IMR-90 (cell line): ENCODE measurements at regions not wholly inside any gene's neighbourhood (a gene's known extent, or its start where the extent isn't known, plus 50 kb on each side); places are given as distances from the start of the nearest gene placed in this dataset.

Experiments
- ATAC-seq: fragments of 200-7000 bp; cut with Tn5 transposase; 2 replicates; pipeline ENCODE4 v1.9.1; 2020; ENCODE audit warnings: low read depth, mild to moderate bottlenecking, moderate library complexity
- BruUV-seq: library from RNA; stranded (reverse); fragments of 400-500 nt; replicated peaks from 2 replicates; lab custom pipeline; 2021; lab: Mats Ljungman, UMichigan
- CTCF ChIA-PET: fragments of 300-600 bp; formaldehyde crosslinking; extraction: SDS; loops from one replicate; lab custom pipeline; 2021; ENCODE audit warnings: antibody characterized with exemption; lab: Yijun Ruan, JAX
- POLR2A ChIA-PET: fragments of 300-600 bp; sonication (Branson Sonifier 250); formaldehyde crosslinking; loops from one replicate; lab custom pipeline; 2022; ENCODE audit warnings: antibody characterized with exemption; ENCODE audit not compliant: unreplicated experiment; lab: Charles Lee
- DNase-seq: peaks from one replicate; pipeline ENCODE4 v3.0.0; 2013
- H2AFZ ChIP-seq: replicated peaks from 2 replicates; pipeline ENCODE3; 2013; ENCODE audit warnings: low read length, mild to moderate bottlenecking; ENCODE audit not compliant: poor library complexity
- H2AK5ac ChIP-seq: 2 replicates; pipeline ENCODE4 v1.6.1; 2013; ENCODE audit warnings: low read depth, low read length, inconsistent platforms
- H2AK9ac ChIP-seq: replicated peaks from 2 replicates; pipeline ENCODE3; 2013; ENCODE audit warnings: mild to moderate bottlenecking, low read depth, low read length, moderate library complexity; ENCODE audit not compliant: poor library complexity
- H2BK120ac ChIP-seq: 2 replicates; pipeline ENCODE4 v1.6.1; 2013; ENCODE audit warnings: low read depth, low read length, inconsistent platforms
- H2BK15ac ChIP-seq: 3 replicates; pipeline ENCODE4 v1.6.1; 2013; ENCODE audit warnings: low read depth, low read length, inconsistent platforms
- H2BK20ac ChIP-seq: 2 replicates; pipeline ENCODE4 v1.6.1; 2013; ENCODE audit warnings: low read depth, mild to moderate bottlenecking, inconsistent platforms, low read length, moderate library complexity
- H2BK5ac ChIP-seq: 2 replicates; pipeline ENCODE4 v1.6.1; 2013; ENCODE audit warnings: mild to moderate bottlenecking, low read depth, low read length, inconsistent platforms; ENCODE audit not compliant: poor library complexity, severe bottlenecking
- H3K14ac ChIP-seq: replicated peaks from 2 replicates; pipeline ENCODE4 v1.6.1; 2013; ENCODE audit warnings: low read depth, low read length, inconsistent platforms
- H3K18ac ChIP-seq: 2 replicates; pipeline ENCODE4 v1.6.1; 2013; ENCODE audit warnings: low read depth, low read length, control low read depth
- H3K23ac ChIP-seq: 2 replicates; pipeline ENCODE4 v1.6.1; 2013; ENCODE audit warnings: low read depth, low read length, inconsistent platforms
- H3K27ac ChIP-seq: 2 replicates; pipeline ENCODE4 v1.5.1; 2013; ENCODE audit warnings: mild to moderate bottlenecking, control low read depth, low read length; ENCODE audit not compliant: insufficient read depth
- H3K27me3 ChIP-seq: 2 replicates; pipeline ENCODE4 v1.6.1; 2013; ENCODE audit warnings: low read length; ENCODE audit not compliant: control insufficient read depth, insufficient read depth
- H3K36me3 ChIP-seq: 2 replicates; pipeline ENCODE4 v1.6.1; 2013; ENCODE audit warnings: low read length, mixed read lengths; ENCODE audit not compliant: control insufficient read depth, insufficient read depth
- H3K4ac ChIP-seq: 2 replicates; pipeline ENCODE4 v1.6.1; 2013; ENCODE audit warnings: low read depth, low read length, inconsistent platforms
- H3K4me1 ChIP-seq: 2 replicates; pipeline ENCODE4 v1.6.1; 2013; ENCODE audit warnings: low read length, mixed read lengths; ENCODE audit not compliant: control insufficient read depth, insufficient read depth
- H3K4me2 ChIP-seq: 2 replicates; pipeline ENCODE4 v1.6.1; 2013; ENCODE audit warnings: low read depth, mild to moderate bottlenecking, control low read depth, low read length, moderate library complexity
- H3K4me3 ChIP-seq: 2 replicates; pipeline ENCODE4 v1.5.1; 2013; ENCODE audit warnings: low read depth, mild to moderate bottlenecking, control low read depth, low read length, moderate library complexity; ENCODE audit not compliant: insufficient read depth
- H3K56ac ChIP-seq: 2 replicates; pipeline ENCODE4 v1.6.1; 2013; ENCODE audit warnings: low read length, inconsistent platforms; ENCODE audit not compliant: insufficient read depth; ENCODE audit errors: extremely low read depth
- H3K79me1 ChIP-seq, 2 experiments: 2 replicates each; pipeline ENCODE4 v1.6.1; 2013; ENCODE audit warnings: low read length in 2 of 2, inconsistent platforms in 1 of 2, low read depth in 1 of 2
- H3K9ac ChIP-seq: 2 replicates; pipeline ENCODE4 v1.6.1; 2013; ENCODE audit warnings: low read depth, low read length, control low read depth
- H3K9me1 ChIP-seq: 2 replicates; pipeline ENCODE4 v1.6.1; 2013; ENCODE audit warnings: low read length, inconsistent platforms; ENCODE audit not compliant: insufficient read depth
- H3K9me3 ChIP-seq: 2 replicates; pipeline ENCODE4 v1.6.1; 2013; ENCODE audit warnings: low read length; ENCODE audit not compliant: control insufficient read depth, insufficient read depth
- H4K20me1 ChIP-seq: 2 replicates; pipeline ENCODE4 v1.6.1; 2013; ENCODE audit warnings: low read length, inconsistent platforms; ENCODE audit not compliant: insufficient read depth
- H4K5ac ChIP-seq: 2 replicates; pipeline ENCODE4 v1.6.1; 2013; ENCODE audit warnings: mild to moderate bottlenecking, low read depth, low read length, control low read depth
- H4K8ac ChIP-seq, 2 experiments: 2 replicates each; pipeline ENCODE4 v1.6.1; 2013; ENCODE audit warnings: low read depth in 2 of 2, low read length in 2 of 2, control low read depth in 1 of 2, inconsistent platforms in 1 of 2
- H4K91ac ChIP-seq: 2 replicates; pipeline ENCODE4 v1.6.1; 2013; ENCODE audit warnings: low read depth, low read length, inconsistent platforms; ENCODE audit not compliant: insufficient read depth
- BHLHE40 ChIP-seq: fragments of 150-350 bp; IDR thresholded peaks from 2 replicates; pipeline ENCODE4 v1.6.1; 2016; ENCODE audit warnings: mild to moderate bottlenecking, low read depth, low read length
- CHD1 ChIP-seq: IDR thresholded peaks from 2 replicates; pipeline ENCODE4 v1.6.1; 2012; ENCODE audit warnings: low read depth, low read length, improper control_type of control experiment
- CTCF ChIP-seq: conservative IDR thresholded peaks from 2 replicates; pipeline ENCODE4 v1.5.1; 2012; ENCODE audit warnings: mild to moderate bottlenecking, low read depth, low read length, improper control_type of control experiment
- FOS ChIP-seq: fragments of 150-350 bp; IDR thresholded peaks from 2 replicates; pipeline ENCODE4 v1.6.1; 2016; ENCODE audit warnings: low read depth, low read length
- MAFK ChIP-seq: IDR thresholded peaks from 2 replicates; pipeline ENCODE4 v1.6.1; 2012; ENCODE audit warnings: low read depth, low read length, improper control_type of control experiment
- MAZ ChIP-seq: IDR thresholded peaks from 2 replicates; pipeline ENCODE4 v1.6.1; 2012; ENCODE audit warnings: low read depth, mild to moderate bottlenecking, low read length, improper control_type of control experiment, moderate library complexity, borderline replicate concordance
- MXI1 ChIP-seq: IDR thresholded peaks from 2 replicates; pipeline ENCODE4 v1.6.1; 2012; ENCODE audit warnings: low read depth, mild to moderate bottlenecking, low read length, moderate library complexity, borderline replicate concordance
- NFE2L2 ChIP-seq: fragments of 150-350 bp; IDR thresholded peaks from 2 replicates; pipeline ENCODE4 v1.6.1; 2016; ENCODE audit warnings: low read depth, mild to moderate bottlenecking, low read length
- RAD21 ChIP-seq: IDR thresholded peaks from 2 replicates; pipeline ENCODE4 v1.6.1; 2012; ENCODE audit warnings: low read length, improper control_type of control experiment
- RCOR1 ChIP-seq: IDR thresholded peaks from 2 replicates; pipeline ENCODE4 v1.6.1; 2012; ENCODE audit warnings: mild to moderate bottlenecking, low read length, improper control_type of control experiment; ENCODE audit not compliant: insufficient replicate concordance
- RFX5 ChIP-seq: IDR thresholded peaks from 2 replicates; pipeline ENCODE4 v1.8.0; 2012; ENCODE audit warnings: low read depth, mild to moderate bottlenecking, low read length, moderate library complexity
- SMC3 ChIP-seq: fragments of 150-350 bp; IDR thresholded peaks from 2 replicates; pipeline ENCODE4 v1.6.1; 2016; ENCODE audit warnings: low read depth, mild to moderate bottlenecking, antibody characterized with exemption, low read length, moderate library complexity
- WGBS, 2 experiments: methylation state at CpG; one replicate each; pipeline versions ENCODE4 v1.1.5 to v1.1.7; 2013; ENCODE audit warnings: missing lambda C conversion rate in 2 of 2; ENCODE audit not compliant: insufficient read length in 1 of 2; ENCODE audit errors: extremely low coverage in 2 of 2; 5-methylcytosine and 5-hydroxymethylcytosine counted together
- dilution Hi-C: fragments of 300-500 bp; cut with HindIII; formaldehyde crosslinking; loops from one replicate; pipeline ENCODE4 v1.14.3; 2018; ENCODE audit warnings: low sequenced_read_pairs; ENCODE audit not compliant: unreplicated experiment
- in situ Hi-C: fragments of 300-500 bp; cut with MboI; formaldehyde crosslinking; loops from 3 replicates; pipeline ENCODE4 v1.14.3; 2019; ENCODE audit warnings: low sequenced_read_pairs, inconsistent platforms, mixed read lengths
- intact Hi-C: fragments of 100-400 bp; cut with micrococcal nuclease; formaldehyde crosslinking; loops from 2 replicates; pipeline ENCODE4 v1.10.0; 2022
- TF ChIP-seq, protein P1 (sequence below): fragments of 150-350 bp; IDR thresholded peaks from 2 replicates; pipeline ENCODE4 v1.6.1; 2017; ENCODE audit warnings: mild to moderate bottlenecking, antibody characterized with exemption, low read length, low read depth
- TF ChIP-seq, protein P2 (sequence below): fragments of 150-350 bp; IDR thresholded peaks from 2 replicates; pipeline ENCODE4 v1.6.1; 2016; ENCODE audit warnings: low read depth, mild to moderate bottlenecking, low read length, moderate library complexity, borderline replicate concordance

- Histone ChIP-seq H3K14ac (no peak overlapping the region), H3K27me3 (peaks cover 3% of the 10 kb centered on the region), H3K79me1 (no peaks in the 10 kb centered on the region), H3K18ac (no peak overlapping the region), H3K4ac (no peak overlapping the region), H4K20me1 (no peaks in the 10 kb centered on the region), H3K4me1 (peaks cover 5% of the 10 kb centered on the region), H2BK15ac (no peak overlapping the region), H2AK5ac (no peak overlapping the region), H3K27ac (no peak overlapping the region), H2BK20ac (no peak overlapping the region), H2AK9ac (no peak overlapping the region), H3K4me3 (no peak overlapping the region), H3K9me1 (no peaks in the 10 kb centered on the region), H4K5ac (no peak overlapping the region), H3K9me3 (no peaks in the 10 kb centered on the region), H3K4me2 (no peak overlapping the region), H3K36me3 (no peaks in the 10 kb centered on the region), H2AFZ (no peak overlapping the region), H3K56ac (no peak overlapping the region), H2BK5ac (no peak overlapping the region), H2BK120ac (no peak overlapping the region), H4K8ac (no peak overlapping the region), H3K9ac (no peak overlapping the region), H4K91ac (no peak overlapping the region), H3K23ac (no peak overlapping the region)
- dilution Hi-C loops = no loop called here
- DNase-seq = no peak
- WGBS, 2 experiments = no CpG with 5 or more reads among the region's 2 CpGs
- no TSS peak for BruUV-seq
- in situ Hi-C loops = no loop called here
- TF ChIP-seq, protein P1, sequence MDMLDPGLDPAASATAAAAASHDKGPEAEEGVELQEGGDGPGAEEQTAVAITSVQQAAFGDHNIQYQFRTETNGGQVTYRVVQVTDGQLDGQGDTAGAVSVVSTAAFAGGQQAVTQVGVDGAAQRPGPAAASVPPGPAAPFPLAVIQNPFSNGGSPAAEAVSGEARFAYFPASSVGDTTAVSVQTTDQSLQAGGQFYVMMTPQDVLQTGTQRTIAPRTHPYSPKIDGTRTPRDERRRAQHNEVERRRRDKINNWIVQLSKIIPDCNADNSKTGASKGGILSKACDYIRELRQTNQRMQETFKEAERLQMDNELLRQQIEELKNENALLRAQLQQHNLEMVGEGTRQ = no peak
- TF ChIP-seq NFE2L2 (no peak), RAD21 (no peak), FOS (no peak), RCOR1 (no peak), CTCF (no peak), BHLHE40 (no peak), MAFK (no peak), RFX5 (no peak), MXI1 (no peak), MAZ (no peak), SMC3 (no peak), CHD1 (no peak)
- TF ChIP-seq, protein P2, sequence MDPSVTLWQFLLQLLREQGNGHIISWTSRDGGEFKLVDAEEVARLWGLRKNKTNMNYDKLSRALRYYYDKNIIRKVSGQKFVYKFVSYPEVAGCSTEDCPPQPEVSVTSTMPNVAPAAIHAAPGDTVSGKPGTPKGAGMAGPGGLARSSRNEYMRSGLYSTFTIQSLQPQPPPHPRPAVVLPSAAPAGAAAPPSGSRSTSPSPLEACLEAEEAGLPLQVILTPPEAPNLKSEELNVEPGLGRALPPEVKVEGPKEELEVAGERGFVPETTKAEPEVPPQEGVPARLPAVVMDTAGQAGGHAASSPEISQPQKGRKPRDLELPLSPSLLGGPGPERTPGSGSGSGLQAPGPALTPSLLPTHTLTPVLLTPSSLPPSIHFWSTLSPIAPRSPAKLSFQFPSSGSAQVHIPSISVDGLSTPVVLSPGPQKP = no peak
- POLR2A ChIA-PET = no interaction called here
- CTCF ChIA-PET = no interaction called here
- intact Hi-C loops = no loop called here
- ATAC-seq = no peak
Observed at GRCh38 chr3:124514683-124515082, 215.6 kb upstream of the UMPS start.
